Mesenchymal stem cell (in vitro differentiated cells and primary cell): ENCODE measurements at regions not wholly inside any gene's neighbourhood (a gene's known extent, or its start where the extent isn't known, plus 50 kb on each side); places are given as distances from the start of the nearest gene placed in this dataset.

Source experiments
- DNase-seq: peaks from one replicate; pipeline ENCODE4 v3.0.0-alpha.2; 2013
- H2AFZ ChIP-seq: one replicate; pipeline ENCODE4 v1.6.1; 2013; ENCODE audit warnings: low read depth, mild to moderate bottlenecking, control low read depth, inconsistent platforms, low read length, moderate library complexity
- H2AK5ac ChIP-seq: 2 replicates; pipeline ENCODE4 v1.6.1; 2013; ENCODE audit warnings: low read length, moderate library complexity, mild to moderate bottlenecking, inconsistent platforms; ENCODE audit not compliant: severe bottlenecking
- H2BK120ac ChIP-seq: one replicate; pipeline ENCODE4 v1.6.1; 2013; ENCODE audit warnings: low read depth, mild to moderate bottlenecking, inconsistent platforms, low read length, moderate library complexity
- H2BK12ac ChIP-seq, 2 experiments: one replicate each; pipeline ENCODE4 v1.6.1; 2013; ENCODE audit warnings: inconsistent platforms in 2 of 2, low read length in 2 of 2, mild to moderate bottlenecking in 2 of 2, moderate library complexity in 2 of 2, control low read depth in 1 of 2
- H2BK15ac ChIP-seq: one replicate; pipeline ENCODE4 v1.6.1; 2013; ENCODE audit warnings: mild to moderate bottlenecking, low read depth, inconsistent platforms; ENCODE audit not compliant: poor library complexity, severe bottlenecking
- H2BK5ac ChIP-seq: 2 replicates; pipeline ENCODE4 v1.6.1; 2013; ENCODE audit warnings: low read depth, mild to moderate bottlenecking, low read length, control low read depth, inconsistent platforms; ENCODE audit not compliant: poor library complexity, severe bottlenecking
- H3K14ac ChIP-seq, 2 experiments: one replicate each; pipeline ENCODE4 v1.6.1; 2013; ENCODE audit warnings: inconsistent platforms in 2 of 2, low read length in 2 of 2, control low read depth in 1 of 2, mild to moderate bottlenecking in 1 of 2, moderate library complexity in 1 of 2
- H3K18ac ChIP-seq, 2 experiments: one replicate each; pipeline ENCODE4 v1.6.1; 2013; ENCODE audit warnings: inconsistent platforms in 2 of 2, low read length in 2 of 2, control low read depth in 1 of 2, low read depth in 1 of 2, mild to moderate bottlenecking in 1 of 2
- H3K23ac ChIP-seq, 2 experiments: one replicate each; pipeline ENCODE4 v1.6.1; 2013; ENCODE audit warnings: inconsistent platforms in 2 of 2, low read length in 2 of 2, mild to moderate bottlenecking in 2 of 2, moderate library complexity in 2 of 2, control low read depth in 1 of 2
- H3K27ac ChIP-seq: 2 replicates; pipeline ENCODE4 v1.5.1; 2013; ENCODE audit warnings: mild to moderate bottlenecking, moderate library complexity, low read length, control low read depth, inconsistent platforms; ENCODE audit not compliant: poor library complexity, severe bottlenecking
- H3K27me3 ChIP-seq, 2 experiments: 2 replicates each; pipeline versions ENCODE4 v1.6.1 to v1.7.0; 2013; ENCODE audit warnings: low read length in 2 of 2, mild to moderate bottlenecking in 2 of 2, moderate library complexity in 2 of 2, control low read depth in 1 of 2, inconsistent platforms in 1 of 2; ENCODE audit not compliant: control insufficient read depth in 1 of 2, insufficient read depth in 1 of 2
- H3K36me3 ChIP-seq, 2 experiments: 2 replicates each; pipeline versions ENCODE4 v1.6.1 to v1.7.0; 2013; ENCODE audit warnings: low read length in 2 of 2, control low read depth in 1 of 2, inconsistent platforms in 1 of 2, low read depth in 1 of 2, mild to moderate bottlenecking in 1 of 2; ENCODE audit not compliant: insufficient read depth in 2 of 2, control insufficient read depth in 1 of 2
- H3K4ac ChIP-seq, 2 experiments: one replicate each; pipeline ENCODE4 v1.6.1; 2013; ENCODE audit warnings: inconsistent platforms in 2 of 2, low read length in 2 of 2, mild to moderate bottlenecking in 2 of 2, moderate library complexity in 2 of 2, control low read depth in 1 of 2, low read depth in 1 of 2
- H3K4me1 ChIP-seq: 2 replicates; pipeline ENCODE4 v1.6.1; 2013; ENCODE audit warnings: low read depth, low read length, control low read depth; ENCODE audit not compliant: control insufficient read depth, insufficient read depth
- H3K4me2 ChIP-seq: 2 replicates; pipeline ENCODE4 v1.6.1; 2013; ENCODE audit warnings: low read length, mild to moderate bottlenecking, inconsistent platforms; ENCODE audit not compliant: poor library complexity, severe bottlenecking
- H3K4me3 ChIP-seq, 2 experiments: 2 replicates each; pipeline versions ENCODE4 v1.5.1 to v1.7.0; 2013; ENCODE audit warnings: low read length in 2 of 2, mild to moderate bottlenecking in 2 of 2, control low read depth in 1 of 2, low read depth in 1 of 2; ENCODE audit not compliant: insufficient read depth in 1 of 2
- H3K79me1 ChIP-seq: replicated peaks from 2 replicates; pipeline ENCODE4 v1.6.1; 2013; ENCODE audit warnings: mild to moderate bottlenecking, control low read depth, low read length, inconsistent platforms; ENCODE audit not compliant: poor library complexity, severe bottlenecking
- H3K9ac ChIP-seq: 2 replicates; pipeline ENCODE4 v1.7.0; 2013; ENCODE audit warnings: mild to moderate bottlenecking, low read length, moderate library complexity
- H3K9me3 ChIP-seq: 2 replicates; pipeline ENCODE4 v1.7.0; 2013; ENCODE audit warnings: mild to moderate bottlenecking, low read length; ENCODE audit not compliant: control insufficient read depth
- H4K8ac ChIP-seq: one replicate; pipeline ENCODE4 v1.6.1; 2013; ENCODE audit warnings: inconsistent platforms, mild to moderate bottlenecking, low read length, moderate library complexity
- H4K91ac ChIP-seq: one replicate; pipeline ENCODE4 v1.6.1; 2013; ENCODE audit warnings: mild to moderate bottlenecking, low read length, inconsistent platforms
- WGBS: methylation state at CpG from one replicate; pipeline ENCODE4 v1.1.7; 2013; ENCODE audit warnings: mixed read lengths; 5-methylcytosine and 5-hydroxymethylcytosine counted together

- H3K9ac ChIP-seq: no peak overlapping the region
- H3K27ac ChIP-seq: no peak overlapping the region
- no peak overlapping the region for H2AK5ac ChIP-seq
- no peak overlapping the region for H2BK5ac ChIP-seq
- H2BK15ac ChIP-seq: no peak overlapping the region
- no peak overlapping the region for H2BK120ac ChIP-seq
- peak overlapping the region in 1 of 2 experiments; percentile 4 for H3K18ac ChIP-seq
- no peak overlapping the region for H3K4me2 ChIP-seq
- no peak overlapping the region for H2AFZ ChIP-seq
- WGBS: 84% methylated on average over 3 of the region's 4 CpGs
- H3K14ac ChIP-seq: no peak overlapping the region
- H3K23ac ChIP-seq: no peak overlapping the region
- peaks cover 15% of the 10 kb centered on the region for H3K79me1 ChIP-seq
- no peak overlapping the region for H3K4me3 ChIP-seq
- H3K4ac ChIP-seq: no peak overlapping the region
- no peak overlapping the region for H4K91ac ChIP-seq
- no peak overlapping the region for H4K8ac ChIP-seq
- DNase-seq: no peak
- peaks cover 0 to 18% of the 10 kb centered on the region in 2 experiments for H3K27me3 ChIP-seq
- H2BK12ac ChIP-seq: no peak overlapping the region
- H3K9me3 ChIP-seq: no peaks in the 10 kb centered on the region
- peaks cover 36% of the 10 kb centered on the region for H3K4me1 ChIP-seq
- H3K36me3 ChIP-seq: peaks cover 0 to 15% of the 10 kb centered on the region in 2 experiments
Measured at GRCh38 chr1:39085174-39085573, 59.0 kb downstream of the NDUFS5 start.

- Histone ChIP-seq H2BK5ac (peak overlapping the region; percentile 5), H3K4me2 (peak overlapping the region; percentile 46), H2AK5ac (peak overlapping the region; percentile 35), H3K14ac (no peak overlapping the region), H3K9ac (peak overlapping the region; percentile 77), H3K27me3 (peaks cover 0 to 18% of the 10 kb centered on the region in 2 experiments), H3K4ac (peak overlapping the region in 1 of 2 experiments; percentile 27), H4K8ac (peak overlapping the region; percentile 61), H3K36me3 (peaks cover 0 to 19% of the 10 kb centered on the region in 2 experiments), H3K79me1 (peaks cover 18% of the 10 kb centered on the region), H2BK12ac (no peak overlapping the region), H3K23ac (no peak overlapping the region), H2AFZ (no peak overlapping the region), H3K4me3 (peak overlapping the region in 1 of 2 experiments; percentile 64), H3K4me1 (peaks cover 34% of the 10 kb centered on the region), H2BK15ac (no peak overlapping the region), H3K9me3 (no peaks in the 10 kb centered on the region), H4K91ac (no peak overlapping the region), H3K27ac (peak overlapping the region; percentile 86), H2BK120ac (no peak overlapping the region), H3K18ac (peak overlapping the region in 1 of 2 experiments; percentile 38)
- 12% methylated on average over 3 of the region's 3 CpGs for WGBS
- DNase-seq: peak; percentile 43
Measured at GRCh38 chr1:39086386-39086785, 60.2 kb downstream of the NDUFS5 start.

GRCh38 chr1:39086865-39087409 is 60.8 kb downstream of the NDUFS5 start:
- Histone ChIP-seq H3K4me2 (peak overlapping the region; percentile 46), H3K27me3 (peaks cover 0 to 18% of the 10 kb centered on the region in 2 experiments), H3K79me1 (peaks cover 17% of the 10 kb centered on the region), H2BK5ac (peak overlapping the region; percentile 32), H2BK15ac (no peak overlapping the region), H3K23ac (no peak overlapping the region), H3K27ac (peak overlapping the region; percentile 86), H3K4me1 (peaks cover 33% of the 10 kb centered on the region), H2AK5ac (no peak overlapping the region), H2BK120ac (no peak overlapping the region), H3K4ac (peak overlapping the region; percentile 9 to 35), H4K91ac (no peak overlapping the region), H2AFZ (no peak overlapping the region), H3K4me3 (peak overlapping the region in 1 of 2 experiments; percentile 64), H2BK12ac (peak overlapping the region in 1 of 2 experiments; percentile 8), H3K9me3 (no peaks in the 10 kb centered on the region), H3K9ac (peak overlapping the region; percentile 77), H3K18ac (peak overlapping the region in 1 of 2 experiments; percentile 52), H3K14ac (no peak overlapping the region), H4K8ac (peak overlapping the region; percentile 95), H3K36me3 (peaks cover 0 to 19% of the 10 kb centered on the region in 2 experiments)
- 61% methylated on average over 7 of the region's 7 CpGs for WGBS
- DNase-seq: peak; percentile 45

GRCh38 chr1:39087435-39087834 is 61.3 kb downstream of the NDUFS5 start:
- peak; percentile 24 for DNase-seq
- H3K9ac ChIP-seq: peak overlapping the region; percentile 77
- H3K4me3 ChIP-seq: no peak overlapping the region
- peak overlapping the region in 1 of 2 experiments; percentile 8 for H2BK12ac ChIP-seq
- H4K91ac ChIP-seq: no peak overlapping the region
- no peak overlapping the region for H3K23ac ChIP-seq
- peak overlapping the region; percentile 86 for H3K27ac ChIP-seq
- peaks cover 0 to 13% of the 10 kb centered on the region in 2 experiments for H3K27me3 ChIP-seq
- peak overlapping the region; percentile 95 for H4K8ac ChIP-seq
- H3K18ac ChIP-seq: peak overlapping the region in 1 of 2 experiments; percentile 52
- H3K36me3 ChIP-seq: peaks cover 0 to 19% of the 10 kb centered on the region in 2 experiments
- H3K79me1 ChIP-seq: peaks cover 13% of the 10 kb centered on the region
- peak overlapping the region; percentile 9 to 35 for H3K4ac ChIP-seq
- H2BK5ac ChIP-seq: peak overlapping the region; percentile 32
- 90% methylated on average over 3 of the region's 3 CpGs for WGBS
- no peaks in the 10 kb centered on the region for H3K9me3 ChIP-seq
- H2AFZ ChIP-seq: no peak overlapping the region
- H3K4me1 ChIP-seq: peaks cover 28% of the 10 kb centered on the region
- no peak overlapping the region for H2AK5ac ChIP-seq
- H2BK15ac ChIP-seq: no peak overlapping the region
- no peak overlapping the region for H2BK120ac ChIP-seq
- no peak overlapping the region for H3K14ac ChIP-seq
- no peak overlapping the region for H3K4me2 ChIP-seq
